GM20000 (cell line): ENCODE measurements at regions not wholly inside any gene's neighbourhood (a gene's known extent, or its start where the extent isn't known, plus 50 kb on each side); places are given as distances from the start of the nearest gene placed in this dataset.

Source experiments
- DNase-seq: peaks from one replicate; pipeline ENCODE4 v3.0.0; 2012; ENCODE audit warnings: low spot score
- CTCF ChIP-seq: IDR thresholded peaks from 2 replicates; pipeline ENCODE4 v1.5.1; 2012; ENCODE audit warnings: mild to moderate bottlenecking, control low read depth; ENCODE audit errors: extremely low read depth, missing control alignments

DNA sequence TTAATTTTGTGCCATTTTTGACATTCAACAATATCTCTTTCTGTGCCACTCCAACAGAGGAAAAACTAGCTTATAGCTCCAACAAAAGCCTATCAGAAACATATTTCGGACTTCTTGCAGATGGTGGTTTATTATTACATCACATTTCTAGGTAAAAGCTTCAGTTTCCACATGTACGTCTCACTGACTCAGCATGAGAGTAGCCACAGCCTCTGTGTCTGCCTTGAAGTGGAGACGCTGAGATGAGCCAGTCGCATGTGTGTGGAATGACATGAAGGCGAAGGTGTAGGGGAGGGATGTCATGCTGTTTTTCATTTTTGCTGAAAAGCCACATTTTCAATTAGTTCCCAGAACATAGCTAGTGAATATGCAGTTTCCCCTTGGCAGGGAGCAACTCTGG is 598.6 kb downstream of the EFNB2 start:
- DNase-seq: no peak
- TF ChIP-seq CTCF: no peak

GRCh38 chr13:105929505-105929904 is 606.0 kb downstream of the EFNB2 start:
- no peak for DNase-seq
- TF ChIP-seq CTCF: no peak

DNA sequence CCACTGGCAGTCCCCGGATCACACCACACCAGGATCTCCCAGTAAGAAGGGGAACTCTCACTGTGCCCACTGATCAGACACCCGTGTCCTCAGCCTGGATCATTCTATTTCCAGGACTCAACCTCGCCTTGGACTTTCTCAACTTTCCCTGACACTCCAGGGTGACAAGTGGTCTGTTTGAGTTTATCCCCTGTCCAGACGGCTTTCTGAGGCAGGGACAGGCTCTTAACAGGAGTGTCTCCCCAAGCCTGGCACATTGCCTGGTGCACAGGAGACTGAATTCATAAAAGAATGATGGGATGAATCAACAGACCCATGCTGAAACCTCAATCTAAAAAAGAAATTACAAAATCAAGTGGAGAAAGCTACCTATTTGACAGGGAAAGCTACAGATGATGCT is 606.6 kb downstream of the EFNB2 start:
- no peak for DNase-seq
- no peak for TF ChIP-seq CTCF

DNA sequence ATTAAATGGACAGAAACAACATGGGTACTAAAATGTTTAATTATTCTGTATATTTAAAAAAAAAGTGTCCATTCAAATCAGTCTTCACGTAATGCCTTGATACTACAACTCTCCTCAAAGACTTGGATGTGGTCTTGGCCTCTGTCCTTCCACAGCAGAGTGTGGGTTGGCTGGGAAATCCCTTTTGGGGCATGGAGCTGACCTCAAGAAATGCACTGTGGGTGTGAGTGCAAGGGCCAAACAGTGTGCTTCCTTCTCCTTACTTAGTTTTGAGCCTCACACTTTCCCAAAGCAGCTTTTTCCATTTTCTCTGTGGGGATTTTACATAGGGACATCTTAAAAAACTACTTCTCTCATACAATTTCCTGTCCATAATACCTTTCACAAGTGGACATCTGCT is 607.4 kb downstream of the EFNB2 start:
- no peak for TF ChIP-seq CTCF
- no peak for DNase-seq

GRCh38 chr13:105925496-105925895 is 610.0 kb downstream of the EFNB2 start:
- no peak for DNase-seq
- TF ChIP-seq CTCF: no peak

DNA sequence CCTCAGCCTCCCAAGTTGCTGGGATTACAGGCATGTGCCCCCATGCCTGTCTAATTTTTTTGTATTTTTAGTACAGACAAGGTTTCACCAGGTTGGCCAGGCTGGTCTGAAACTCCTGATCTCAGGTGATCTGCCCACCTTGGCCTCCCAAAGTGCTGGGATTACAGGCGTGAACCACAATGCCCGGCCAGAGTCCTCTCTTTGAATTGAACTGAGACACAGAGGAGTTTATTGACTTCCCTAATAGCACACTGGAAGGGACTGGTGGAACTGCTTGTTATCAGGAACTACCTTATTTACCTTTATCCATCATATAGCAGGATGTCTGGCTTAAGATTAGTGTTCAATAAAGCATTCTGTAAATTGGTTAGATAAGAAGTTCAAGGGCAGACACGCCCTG is 613.8 kb downstream of the EFNB2 start:
- no peak for TF ChIP-seq CTCF
- no peak for DNase-seq

DNA sequence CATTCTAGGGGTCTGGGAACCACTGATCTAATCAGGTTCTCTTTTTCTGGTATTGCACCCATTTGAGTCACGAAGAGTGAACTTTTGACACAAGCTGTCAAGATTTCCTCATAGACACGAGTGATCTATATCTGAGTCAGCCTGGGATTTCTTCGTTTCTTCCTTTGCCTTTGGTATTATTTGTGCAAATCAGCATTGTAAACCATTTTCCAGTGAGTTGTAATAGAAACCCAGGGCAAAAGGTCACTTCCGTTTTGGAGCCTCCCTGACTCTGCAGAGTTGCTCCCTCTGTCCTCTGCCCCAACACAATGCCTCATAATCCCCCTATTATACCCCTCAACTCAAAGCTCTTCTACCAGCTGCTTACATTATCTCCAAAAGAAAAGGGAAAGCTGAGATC is 615.1 kb downstream of the EFNB2 start:
- DNase-seq: no peak
- no peak for TF ChIP-seq CTCF
